Astrocyte (in vitro differentiated cells and primary cell): ENCODE measurements at regions not wholly inside any gene's neighbourhood (a gene's known extent, or its start where the extent isn't known, plus 50 kb on each side); places are given as distances from the start of the nearest gene placed in this dataset.

Experiments used
- DNase-seq: peaks from one replicate; pipeline ENCODE4 v3.0.0-alpha.2; 2010; ENCODE audit warnings: low read depth
- FAIRE-seq: peaks from 2 replicates; lab custom pipeline; 2011; peaks lifted over from hg19 to GRCh38; lab: Jason Lieb, UNC
- H2AFZ ChIP-seq: 2 replicates; pipeline ENCODE4 v1.6.0; 2012; ENCODE audit warnings: low read depth, low read length, inconsistent platforms
- H3K27ac ChIP-seq: 2 replicates; pipeline ENCODE4 v1.5.1; 2011; ENCODE audit warnings: low read depth, low read length, inconsistent platforms
- H3K27me3 ChIP-seq: 2 replicates; pipeline ENCODE4 v1.6.0; 2011; ENCODE audit warnings: low read length, inconsistent platforms; ENCODE audit not compliant: insufficient read depth
- H3K36me3 ChIP-seq: 2 replicates; pipeline ENCODE4 v1.5.1; 2011; ENCODE audit warnings: low read length, inconsistent platforms; ENCODE audit not compliant: insufficient read depth
- H3K4me1 ChIP-seq: 2 replicates; pipeline ENCODE4 v1.5.1; 2011; ENCODE audit warnings: low read length, inconsistent platforms; ENCODE audit not compliant: insufficient read depth
- H3K4me2 ChIP-seq: 2 replicates; pipeline ENCODE4 v1.6.0; 2012; ENCODE audit warnings: low read length, inconsistent platforms
- H3K4me3 ChIP-seq: 2 replicates; pipeline ENCODE4 v1.5.1; 2011; ENCODE audit warnings: low read depth, mild to moderate bottlenecking, low read length, inconsistent platforms; ENCODE audit not compliant: insufficient read depth
- H3K79me2 ChIP-seq: 2 replicates; pipeline ENCODE4 v1.6.0; 2012; ENCODE audit warnings: mild to moderate bottlenecking, low read length, inconsistent platforms; ENCODE audit not compliant: insufficient read depth
- H3K9ac ChIP-seq: 2 replicates; pipeline ENCODE4 v1.6.0; 2012; ENCODE audit warnings: mild to moderate bottlenecking, low read length, inconsistent platforms
- H3K9me3 ChIP-seq: 2 replicates; pipeline ENCODE4 v1.5.1; 2012; ENCODE audit warnings: low read depth, mild to moderate bottlenecking, low read length, inconsistent platforms; ENCODE audit not compliant: insufficient read depth
- H4K20me1 ChIP-seq: 2 replicates; pipeline ENCODE4 v1.6.0; 2012; ENCODE audit warnings: low read length, inconsistent platforms; ENCODE audit not compliant: insufficient read depth
- H3K27ac Mint-ChIP-seq: one replicate; pipeline ENCODE4 v1.8.0; 2021; ENCODE audit warnings: mild to moderate bottlenecking, mixed read lengths; ENCODE audit not compliant: unreplicated experiment
- H3K27me3 Mint-ChIP-seq: one replicate; pipeline ENCODE4 v1.8.0; 2021; ENCODE audit warnings: low read depth, mixed read lengths; ENCODE audit not compliant: unreplicated experiment
- H3K36me3 Mint-ChIP-seq: one replicate; pipeline ENCODE4 v1.8.0; 2021; ENCODE audit warnings: low read depth, mixed read lengths; ENCODE audit not compliant: unreplicated experiment
- H3K4me1 Mint-ChIP-seq: one replicate; pipeline ENCODE4 v1.8.0; 2021; ENCODE audit warnings: low read depth, mixed read lengths; ENCODE audit not compliant: unreplicated experiment
- H3K4me3 Mint-ChIP-seq: one replicate; pipeline ENCODE4 v1.8.0; 2021; ENCODE audit warnings: mild to moderate bottlenecking, moderate library complexity, mixed read lengths; ENCODE audit not compliant: unreplicated experiment
- H3K9me3 Mint-ChIP-seq: one replicate; pipeline ENCODE4 v1.8.0; 2021; ENCODE audit warnings: mild to moderate bottlenecking, mixed read lengths; ENCODE audit not compliant: unreplicated experiment
- EZH2 ChIP-seq: IDR thresholded peaks from 2 replicates; pipeline ENCODE4 v1.6.1; 2012; ENCODE audit warnings: mild to moderate bottlenecking, low read length, inconsistent platforms; ENCODE audit not compliant: insufficient read depth
- microRNA-seq: library from miRNA; unstranded; fragments of <30 nt; microRNA quantifications from one replicate; pipeline ENCODE4 v1.2.0, GENCODE V29; 2020
- TF ChIP-seq, protein P1 (sequence below): IDR thresholded peaks from 2 replicates; pipeline ENCODE4 v1.5.1; 2011; ENCODE audit warnings: low read depth, mild to moderate bottlenecking, inconsistent platforms, low read length, moderate library complexity; ENCODE audit not compliant: insufficient read depth

DNA sequence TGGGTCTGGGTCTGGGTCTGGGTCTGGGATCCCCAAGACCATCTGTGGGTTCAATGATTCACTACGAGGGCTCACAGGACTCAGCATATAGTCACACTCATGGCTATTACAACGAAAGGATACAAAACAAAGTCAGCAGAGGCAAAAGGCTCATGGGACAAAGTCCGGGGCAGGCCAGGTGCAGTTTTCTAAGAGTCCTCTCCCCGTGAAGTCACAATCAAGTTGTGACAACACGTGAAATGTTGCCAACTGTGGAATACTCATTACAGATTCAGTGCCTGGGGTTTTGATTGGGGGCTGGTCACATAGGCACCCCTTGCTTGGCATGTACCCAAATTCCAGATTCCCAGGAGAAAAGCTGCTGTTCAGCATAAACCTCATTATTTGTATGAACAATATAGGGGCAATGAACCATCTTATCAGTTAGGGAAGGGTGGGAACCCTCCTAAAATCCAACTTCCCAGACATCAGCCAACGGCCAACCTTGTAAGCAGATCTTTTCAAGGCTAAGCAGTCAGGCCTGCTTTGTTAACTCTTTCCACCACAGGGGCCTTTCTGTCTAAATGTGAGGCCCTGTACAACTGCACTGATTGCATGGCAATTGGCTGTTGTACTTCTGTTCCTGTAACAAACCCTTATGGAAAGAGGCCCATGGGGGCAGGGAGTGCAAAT, 58.2 kb upstream of the DIPK2B start:
- H3K9me3 Mint-ChIP-seq, result peaks cover 8% of the 10 kb centered on the region
- no peaks in the 10 kb centered on the region for H3K27me3 Mint-ChIP-seq
- no peak overlapping the region for H3K4me2 ChIP-seq

More for the DNA sequence above, 58.2 kb upstream of the DIPK2B start:
- H3K4me3 ChIP-seq, result no peak overlapping the region
- no peaks in the 10 kb centered on the region for H3K79me2 ChIP-seq
- TF ChIP-seq, protein P1, sequence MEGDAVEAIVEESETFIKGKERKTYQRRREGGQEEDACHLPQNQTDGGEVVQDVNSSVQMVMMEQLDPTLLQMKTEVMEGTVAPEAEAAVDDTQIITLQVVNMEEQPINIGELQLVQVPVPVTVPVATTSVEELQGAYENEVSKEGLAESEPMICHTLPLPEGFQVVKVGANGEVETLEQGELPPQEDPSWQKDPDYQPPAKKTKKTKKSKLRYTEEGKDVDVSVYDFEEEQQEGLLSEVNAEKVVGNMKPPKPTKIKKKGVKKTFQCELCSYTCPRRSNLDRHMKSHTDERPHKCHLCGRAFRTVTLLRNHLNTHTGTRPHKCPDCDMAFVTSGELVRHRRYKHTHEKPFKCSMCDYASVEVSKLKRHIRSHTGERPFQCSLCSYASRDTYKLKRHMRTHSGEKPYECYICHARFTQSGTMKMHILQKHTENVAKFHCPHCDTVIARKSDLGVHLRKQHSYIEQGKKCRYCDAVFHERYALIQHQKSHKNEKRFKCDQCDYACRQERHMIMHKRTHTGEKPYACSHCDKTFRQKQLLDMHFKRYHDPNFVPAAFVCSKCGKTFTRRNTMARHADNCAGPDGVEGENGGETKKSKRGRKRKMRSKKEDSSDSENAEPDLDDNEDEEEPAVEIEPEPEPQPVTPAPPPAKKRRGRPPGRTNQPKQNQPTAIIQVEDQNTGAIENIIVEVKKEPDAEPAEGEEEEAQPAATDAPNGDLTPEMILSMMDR, result no peak
- no peak for TF ChIP-seq EZH2
- DNase-seq (no peak), FAIRE-seq (no peak)
- H3K27ac Mint-ChIP-seq, result no peak overlapping the region
- no peaks in the 10 kb centered on the region for H3K4me1 ChIP-seq
- H3K9ac ChIP-seq, result no peak overlapping the region
- no peak overlapping the region for H3K4me3 Mint-ChIP-seq
- H3K9me3 ChIP-seq, result no peaks in the 10 kb centered on the region
- H3K4me1 Mint-ChIP-seq, result no peaks in the 10 kb centered on the region
- H3K36me3 Mint-ChIP-seq, result no peaks in the 10 kb centered on the region
- H3K27ac ChIP-seq, result no peak overlapping the region
- H3K36me3 ChIP-seq, result no peaks in the 10 kb centered on the region
- H2AFZ ChIP-seq, result no peak overlapping the region
- H3K27me3 ChIP-seq, result no peaks in the 10 kb centered on the region
- H4K20me1 ChIP-seq, result no peaks in the 10 kb centered on the region

Small RNAs in the stretch of these regions (microRNA-seq; reads per million reads assigned to microRNA genes)
- gene MIR221 (19,147 reads per million, percentile 98 among the genes with 10 or more reads in this experiment), gene MIR222 (5,930 reads per million, percentile 93 among the genes with 10 or more reads in this experiment)
